GM23338 (cell line): ENCODE measurements at regions not wholly inside any gene's neighbourhood (a gene's known extent, or its start where the extent isn't known, plus 50 kb on each side); places are given as distances from the start of the nearest gene placed in this dataset.

Experiments used
- ATAC-seq: fragments of 200-7000 bp; cut with Tn5 transposase; 3 replicates; pipeline ENCODE4 v1.9.1; 2020
- DNase-seq: peaks from one replicate; pipeline ENCODE4 v3.0.0-alpha.2; 2015; ENCODE audit warnings: low spot score
- H2AFZ ChIP-seq: fragments of 200-600 bp; sonication (generic); 2 replicates; pipeline ENCODE4 v1.8.0; 2016; ENCODE audit warnings: antibody characterized with exemption, mild to moderate bottlenecking, moderate library complexity
- H3F3A ChIP-seq: fragments of 200-600 bp; sonication (generic); replicated peaks from 2 replicates; pipeline ENCODE4 v1.8.0; 2017; ENCODE audit warnings: antibody characterized with exemption, mixed run types, low read depth
- H3K27ac ChIP-seq: fragments of 200-600 bp; sonication (generic); 2 replicates; pipeline ENCODE4 v1.6.1; 2016; ENCODE audit warnings: low read depth
- H3K27me3 ChIP-seq: fragments of 200-600 bp; sonication (generic); 2 replicates; pipeline ENCODE4 v1.8.0; 2016; ENCODE audit warnings: mild to moderate bottlenecking, mixed run types, moderate library complexity; ENCODE audit not compliant: insufficient read depth
- H3K36me3 ChIP-seq: fragments of 200-600 bp; sonication (generic); 2 replicates; pipeline ENCODE4 v1.8.0; 2016; ENCODE audit warnings: mild to moderate bottlenecking; ENCODE audit not compliant: insufficient read depth
- H3K4me1 ChIP-seq: fragments of 200-600 bp; sonication (generic); 2 replicates; pipeline ENCODE4 v1.8.0; 2016; ENCODE audit warnings: mild to moderate bottlenecking, moderate library complexity; ENCODE audit not compliant: insufficient read depth
- H3K4me2 ChIP-seq: fragments of 200-600 bp; sonication (generic); 2 replicates; pipeline ENCODE4 v1.7.1; 2017; ENCODE audit warnings: mixed run types
- H3K4me3 ChIP-seq: fragments of 200-600 bp; sonication (generic); 2 replicates; pipeline ENCODE4 v1.6.1; 2016; ENCODE audit warnings: mixed run types
- H3K79me2 ChIP-seq: fragments of 200-600 bp; sonication (generic); replicated peaks from 2 replicates; pipeline ENCODE4 v1.8.0; 2017; ENCODE audit warnings: mild to moderate bottlenecking; ENCODE audit not compliant: insufficient read depth
- H3K9me2 ChIP-seq: fragments of 200-600 bp; sonication (generic); 2 replicates; pipeline ENCODE4 v1.8.0; 2017; ENCODE audit not compliant: insufficient read depth
- H4K20me1 ChIP-seq: fragments of 200-600 bp; sonication (generic); replicated peaks from 2 replicates; pipeline ENCODE4 v1.8.0; 2017; ENCODE audit warnings: mild to moderate bottlenecking; ENCODE audit not compliant: insufficient read depth
- H3K27ac Mint-ChIP-seq: 2 replicates; pipeline ENCODE4 v1.8.0; 2020; ENCODE audit warnings: inconsistent platforms, mild to moderate bottlenecking, moderate library complexity, mixed read lengths
- H3K27me3 Mint-ChIP-seq: 3 replicates; pipeline ENCODE4 v1.8.0; 2022; ENCODE audit warnings: low read depth, mild to moderate bottlenecking, moderate library complexity, mixed read lengths, inconsistent platforms; ENCODE audit not compliant: insufficient read depth, poor library complexity
- H3K36me3 Mint-ChIP-seq: 3 replicates; pipeline ENCODE4 v1.8.0; 2021; ENCODE audit warnings: low read depth, mild to moderate bottlenecking, inconsistent platforms, moderate library complexity, mixed read lengths
- H3K4me1 Mint-ChIP-seq: 3 replicates; pipeline ENCODE4 v1.8.0; 2020; ENCODE audit warnings: mild to moderate bottlenecking, inconsistent platforms, mixed read lengths
- H3K4me3 Mint-ChIP-seq: 3 replicates; pipeline ENCODE4 v1.8.0; 2021; ENCODE audit warnings: moderate library complexity, mild to moderate bottlenecking, inconsistent platforms, mixed read lengths
- H3K9me3 Mint-ChIP-seq: 3 replicates; pipeline ENCODE4 v1.8.0; 2020; ENCODE audit warnings: moderate library complexity, mild to moderate bottlenecking, inconsistent platforms, mixed read lengths
- CREB1 ChIP-seq: fragments of 250-450 bp; sonication (Bioruptor Pico); IDR thresholded peaks from 2 replicates; pipeline ENCODE4 v1.5.0; 2020; ENCODE audit warnings: low read depth, mild to moderate bottlenecking, moderate library complexity
- EZH2 ChIP-seq: fragments of 200-600 bp; sonication (generic); IDR thresholded peaks from one replicate; pipeline ENCODE4 v1.8.0; 2017; ENCODE audit warnings: antibody characterized with exemption, mild to moderate bottlenecking, low read depth; ENCODE audit not compliant: unreplicated experiment
- EZH2phosphoT487 ChIP-seq: fragments of 200-600 bp; sonication (generic); IDR thresholded peaks from one replicate; pipeline ENCODE4 v1.8.1; 2018; ENCODE audit warnings: antibody characterized with exemption; ENCODE audit not compliant: unreplicated experiment
- JUNB ChIP-seq: IDR thresholded peaks from one replicate; pipeline ENCODE4 v1.6.1; 2016; ENCODE audit warnings: antibody characterized with exemption; ENCODE audit not compliant: unreplicated experiment
- POLR2AphosphoS5 ChIP-seq: IDR thresholded peaks from 2 replicates; pipeline ENCODE4 v1.6.1; 2016; ENCODE audit warnings: antibody characterized with exemption, low read depth
- STAT1 ChIP-seq: IDR thresholded peaks from one replicate; pipeline ENCODE4 v1.6.1; 2016; ENCODE audit warnings: antibody characterized with exemption; ENCODE audit not compliant: unreplicated experiment
- ZNF114 ChIP-seq: fragments of 250-450 bp; sonication (Bioruptor Pico); IDR thresholded peaks from 2 replicates; pipeline ENCODE4 v1.5.0; 2020; ENCODE audit warnings: mild to moderate bottlenecking, moderate library complexity
- ZNF331 ChIP-seq: fragments of 250-450 bp; sonication (Bioruptor Pico); IDR thresholded peaks from 2 replicates; pipeline ENCODE4 v1.5.0; 2020; ENCODE audit warnings: low read depth, mild to moderate bottlenecking, moderate library complexity
- TF ChIP-seq, protein P1 (sequence below), 2 experiments: fragments of 200-600 bp in 1 of 2; sonication (generic) in 1 of 2; conservative IDR thresholded peaks; 2 replicates each; pipeline versions ENCODE4 v1.5.1 to v1.6.1; 2016 to 2017; ENCODE audit warnings: antibody characterized with exemption in 2 of 2, low read depth in 2 of 2, mild to moderate bottlenecking in 2 of 2, moderate library complexity in 1 of 2

DNA sequence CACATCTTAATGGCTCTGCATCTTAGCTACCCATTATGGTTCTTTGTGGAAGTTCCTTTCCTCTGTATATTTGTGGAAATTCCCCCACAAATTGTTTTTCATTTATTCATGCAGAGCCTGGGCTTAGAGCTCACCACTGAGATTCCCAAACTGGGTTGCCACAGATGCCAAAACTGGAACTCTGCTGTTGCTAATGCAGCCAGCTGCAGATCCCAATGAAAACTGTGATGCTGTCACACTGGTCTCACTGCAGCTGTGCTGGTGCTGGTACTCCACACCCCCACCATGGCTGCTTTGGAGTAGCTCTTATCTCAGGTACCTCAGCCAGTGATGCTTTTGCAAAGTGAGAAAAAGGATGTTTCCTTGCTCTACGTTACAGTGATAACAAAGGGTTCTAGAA is 87.7 kb downstream of the DCK start:
- Histone ChIP-seq H3K4me3 (no peak overlapping the region), H3K27ac (no peak overlapping the region), H4K20me1 (no peaks in the 10 kb centered on the region), H3K4me2 (no peak overlapping the region), H3K9me2 (no peaks in the 10 kb centered on the region), H3K27me3 (no peaks in the 10 kb centered on the region), H2AFZ (0 out of 2 replicates have a peak overlapping the region, but pooled peaks have one; percentile 28), H3K4me1 (no peaks in the 10 kb centered on the region), H3K79me2 (no peaks in the 10 kb centered on the region), H3F3A (no peaks in the 10 kb centered on the region), H3K36me3 (no peaks in the 10 kb centered on the region)
- H3K27me3 Mint-ChIP-seq = peaks cover 4% of the 10 kb centered on the region
- no peaks in the 10 kb centered on the region for H3K36me3 Mint-ChIP-seq
- DNase-seq (no peak), ATAC-seq (no peak)
- H3K4me3 Mint-ChIP-seq = no peak overlapping the region
- H3K27ac Mint-ChIP-seq = no peak overlapping the region
- H3K4me1 Mint-ChIP-seq = peaks cover 2% of the 10 kb centered on the region; the same call in 1 of the 3 replicates
- TF ChIP-seq ZNF331 (CRISPR knock-in tag) (no peak), POLR2AphosphoS5 (no peak), STAT1 (no peak)
- H3K9me3 Mint-ChIP-seq = no peaks in the 10 kb centered on the region

DNA sequence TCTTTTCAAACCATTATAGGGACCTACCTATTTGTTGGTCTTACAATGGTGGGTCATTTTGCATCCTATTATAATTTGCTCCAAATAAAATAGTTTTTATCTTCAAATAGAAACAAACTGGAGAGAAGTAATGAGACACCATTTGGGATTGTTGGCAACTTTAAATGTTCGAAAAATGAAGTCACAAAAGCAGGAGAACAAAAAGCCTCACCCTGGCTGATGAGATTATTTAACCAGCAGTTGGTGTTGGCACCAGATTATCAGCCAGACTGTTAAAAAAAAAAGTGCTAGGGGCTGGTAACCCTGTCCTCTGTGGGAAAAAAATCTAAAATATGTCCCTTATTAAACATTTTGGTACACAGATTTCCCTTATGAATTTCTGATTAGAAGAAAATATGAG is 100.3 kb downstream of the DCK start:
- H3F3A ChIP-seq = no peaks in the 10 kb centered on the region
- H3K36me3 Mint-ChIP-seq = peaks cover 11% of the 10 kb centered on the region
- no peak overlapping the region for H3K4me2 ChIP-seq
- no peak overlapping the region for H3K4me3 Mint-ChIP-seq
- no peak overlapping the region for H3K4me3 ChIP-seq
- peak overlapping the region; percentile 14 for H2AFZ ChIP-seq
- DNase-seq (no peak), ATAC-seq (no peak)
- peaks cover 26% of the 10 kb centered on the region for H3K9me3 Mint-ChIP-seq
- H3K4me1 ChIP-seq = peaks cover 12% of the 10 kb centered on the region
- H3K9me2 ChIP-seq = no peaks in the 10 kb centered on the region
- no peak overlapping the region for H3K27ac ChIP-seq
- H3K36me3 ChIP-seq = no peaks in the 10 kb centered on the region
- peaks cover 5% of the 10 kb centered on the region for H3K27me3 Mint-ChIP-seq
- H3K79me2 ChIP-seq = no peaks in the 10 kb centered on the region
- H3K4me1 Mint-ChIP-seq = peaks cover 18% of the 10 kb centered on the region
- no peak overlapping the region for H3K27ac Mint-ChIP-seq
- no peaks in the 10 kb centered on the region for H4K20me1 ChIP-seq
- TF ChIP-seq EZH2phosphoT487 (no peak), ZNF114 (CRISPR knock-in tag) (no peak), STAT1 (no peak), EZH2 (no peak)
- TF ChIP-seq, protein P1, sequence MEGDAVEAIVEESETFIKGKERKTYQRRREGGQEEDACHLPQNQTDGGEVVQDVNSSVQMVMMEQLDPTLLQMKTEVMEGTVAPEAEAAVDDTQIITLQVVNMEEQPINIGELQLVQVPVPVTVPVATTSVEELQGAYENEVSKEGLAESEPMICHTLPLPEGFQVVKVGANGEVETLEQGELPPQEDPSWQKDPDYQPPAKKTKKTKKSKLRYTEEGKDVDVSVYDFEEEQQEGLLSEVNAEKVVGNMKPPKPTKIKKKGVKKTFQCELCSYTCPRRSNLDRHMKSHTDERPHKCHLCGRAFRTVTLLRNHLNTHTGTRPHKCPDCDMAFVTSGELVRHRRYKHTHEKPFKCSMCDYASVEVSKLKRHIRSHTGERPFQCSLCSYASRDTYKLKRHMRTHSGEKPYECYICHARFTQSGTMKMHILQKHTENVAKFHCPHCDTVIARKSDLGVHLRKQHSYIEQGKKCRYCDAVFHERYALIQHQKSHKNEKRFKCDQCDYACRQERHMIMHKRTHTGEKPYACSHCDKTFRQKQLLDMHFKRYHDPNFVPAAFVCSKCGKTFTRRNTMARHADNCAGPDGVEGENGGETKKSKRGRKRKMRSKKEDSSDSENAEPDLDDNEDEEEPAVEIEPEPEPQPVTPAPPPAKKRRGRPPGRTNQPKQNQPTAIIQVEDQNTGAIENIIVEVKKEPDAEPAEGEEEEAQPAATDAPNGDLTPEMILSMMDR (conservative IDR thresholded peaks at IDR 0.05; ENCODE audit: low read depth in 2 of 2) = no peak
- no peaks in the 10 kb centered on the region for H3K27me3 ChIP-seq

DNA sequence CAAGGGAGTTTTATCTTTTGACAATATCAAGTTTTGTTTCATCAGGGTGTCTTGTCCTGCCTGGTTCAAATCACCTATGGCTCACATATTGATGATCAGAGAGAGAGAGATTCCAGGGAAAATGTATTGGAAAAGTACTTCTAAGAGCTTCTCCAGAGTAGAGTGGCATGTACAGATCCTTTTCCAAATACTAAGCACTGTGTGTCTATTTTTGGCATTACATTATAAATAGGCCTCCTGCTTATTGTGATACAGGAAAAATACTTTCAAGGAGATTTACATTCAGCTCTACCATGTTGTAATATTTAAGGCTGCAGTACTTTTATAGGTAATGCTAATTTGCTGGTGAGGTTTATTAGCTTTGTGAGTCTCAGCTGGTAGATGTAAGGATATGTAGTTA is 100.8 kb downstream of the DCK start:
- H3K4me1 Mint-ChIP-seq = peaks cover 18% of the 10 kb centered on the region
- peak overlapping the region; percentile 14 for H2AFZ ChIP-seq
- ATAC-seq = no peak
- TF ChIP-seq JUNB (no peak), EZH2phosphoT487 (no peak), CREB1 (CRISPR knock-in tag) (no peak), EZH2 (no peak), STAT1 (no peak), ZNF331 (CRISPR knock-in tag) (no peak), ZNF114 (CRISPR knock-in tag) (no peak)

More for the DNA sequence above, 100.8 kb downstream of the DCK start:
- Histone ChIP-seq H3K4me2 (no peak overlapping the region), H3K4me1 (peaks cover 12% of the 10 kb centered on the region), H4K20me1 (no peaks in the 10 kb centered on the region), H3K4me3 (no peak overlapping the region), H3K27ac (no peak overlapping the region), H3F3A (no peaks in the 10 kb centered on the region), H3K36me3 (no peaks in the 10 kb centered on the region), H3K79me2 (no peaks in the 10 kb centered on the region), H3K27me3 (no peaks in the 10 kb centered on the region), H3K9me2 (no peaks in the 10 kb centered on the region)
- H3K36me3 Mint-ChIP-seq = peaks cover 11% of the 10 kb centered on the region
- DNase-seq = no peak
- no peak overlapping the region for H3K27ac Mint-ChIP-seq
- H3K27me3 Mint-ChIP-seq = peaks cover 5% of the 10 kb centered on the region
- no peak overlapping the region for H3K4me3 Mint-ChIP-seq
- peaks cover 23% of the 10 kb centered on the region for H3K9me3 Mint-ChIP-seq
